Keratinocyte (primary cell): ENCODE measurements at regions not wholly inside any gene's neighbourhood (a gene's known extent, or its start where the extent isn't known, plus 50 kb on each side); places are given as distances from the start of the nearest gene placed in this dataset.

Experiments used
- DNase-seq: peaks from one replicate; pipeline ENCODE4 v3.0.0-alpha.2; 2011; ENCODE audit warnings: low read depth, missing footprints, low spot score
- FAIRE-seq: peaks from 2 replicates; lab custom pipeline; 2011; peaks lifted over from hg19 to GRCh38; lab: Jason Lieb, UNC
- H2AFZ ChIP-seq: 2 replicates; pipeline ENCODE4 v1.6.0; 2012; ENCODE audit warnings: low read length, control low read depth, inconsistent platforms; ENCODE audit not compliant: control insufficient read depth
- H3K27ac ChIP-seq: 2 replicates; pipeline ENCODE4 v1.5.1; 2011; ENCODE audit warnings: low read length; ENCODE audit not compliant: control insufficient read depth, insufficient read depth
- H3K27me3 ChIP-seq: 3 replicates; pipeline ENCODE4 v1.6.0; 2011; ENCODE audit warnings: low read length; ENCODE audit not compliant: control insufficient read depth, insufficient read depth; ENCODE audit errors: extremely low read depth
- H3K36me3 ChIP-seq, 2 experiments: 2 replicates in 1 of 2; 3 replicates in 1 of 2; pipeline ENCODE4 v1.5.1; 2011; ENCODE audit warnings: low read length in 2 of 2, mild to moderate bottlenecking in 1 of 2; ENCODE audit not compliant: control insufficient read depth in 2 of 2, insufficient read depth in 2 of 2; ENCODE audit errors: extremely low read depth in 1 of 2
- H3K4me1 ChIP-seq: 3 replicates; pipeline ENCODE4 v1.5.1; 2011; ENCODE audit warnings: low read length; ENCODE audit not compliant: control insufficient read depth, insufficient read depth; ENCODE audit errors: extremely low read depth
- H3K4me2 ChIP-seq: 3 replicates; pipeline ENCODE4 v1.6.0; 2011; ENCODE audit warnings: low read depth, low read length; ENCODE audit not compliant: control insufficient read depth, insufficient read depth; ENCODE audit errors: extremely low read depth
- H3K4me3 ChIP-seq, 3 experiments: fragments of 200-600 bp in 1 of 3; sonication (generic) in 1 of 3; 2 replicates in 2 of 3; 3 replicates in 1 of 3; pipeline ENCODE4 v1.5.1; 2011 to 2016; ENCODE audit warnings: low read length in 3 of 3, mild to moderate bottlenecking in 3 of 3, control low read depth in 2 of 3, inconsistent platforms in 1 of 3, low read depth in 1 of 3, mixed read lengths in 1 of 3, mixed run types in 1 of 3, moderate library complexity in 1 of 3; ENCODE audit not compliant: control insufficient read depth in 2 of 3, insufficient read depth in 2 of 3; ENCODE audit errors: extremely low read depth in 1 of 3
- H3K79me2 ChIP-seq: 2 replicates; pipeline ENCODE4 v1.6.0; 2012; ENCODE audit warnings: low read length; ENCODE audit not compliant: control insufficient read depth, insufficient read depth
- H3K9ac ChIP-seq: 3 replicates; pipeline ENCODE4 v1.6.0; 2011; ENCODE audit warnings: low read length; ENCODE audit not compliant: control insufficient read depth, insufficient read depth; ENCODE audit errors: extremely low read depth
- H3K9me1 ChIP-seq: 3 replicates; pipeline ENCODE4 v1.6.0; 2011; ENCODE audit warnings: low read length; ENCODE audit not compliant: control insufficient read depth, insufficient read depth; ENCODE audit errors: extremely low read depth
- H3K9me3 ChIP-seq: 2 replicates; pipeline ENCODE4 v1.5.1; 2012; ENCODE audit warnings: low read depth, low read length; ENCODE audit not compliant: control insufficient read depth
- H4K20me1 ChIP-seq: 3 replicates; pipeline ENCODE4 v1.6.0; 2011; ENCODE audit warnings: low read length; ENCODE audit not compliant: control insufficient read depth, insufficient read depth; ENCODE audit errors: extremely low read depth
- CTCF ChIP-seq, 3 experiments: IDR thresholded peaks in 1 of 3; conservative IDR thresholded peaks in 1 of 3; optimal IDR thresholded peaks in 1 of 3; 2 replicates in 2 of 3; 3 replicates in 1 of 3; pipeline versions ENCODE3 to v1.5.1; 2011; ENCODE audit warnings: low read length in 3 of 3, mild to moderate bottlenecking in 3 of 3, moderate library complexity in 2 of 3, control low read depth in 1 of 3, inconsistent platforms in 1 of 3; ENCODE audit not compliant: insufficient read depth in 2 of 3; ENCODE audit errors: extremely low read depth in 1 of 3
- EZH2 ChIP-seq: IDR thresholded peaks from one replicate; pipeline ENCODE4 v1.6.1; 2012; ENCODE audit warnings: inconsistent platforms, mild to moderate bottlenecking, low read length, moderate library complexity
- dilution Hi-C: fragments of 300-500 bp; cut with MboI; formaldehyde crosslinking; loops from one replicate; pipeline ENCODE4 v1.7.0; 2020; ENCODE audit warnings: low sequenced_read_pairs; ENCODE audit not compliant: extremely low pct_ligation_motif_present

GRCh38 chr7:40935435-40935834, 767.5 kb downstream of the INHBA start:
- no peaks in the 10 kb centered on the region for H3K4me1 ChIP-seq
- H2AFZ ChIP-seq: no peak overlapping the region
- no peak overlapping the region for H3K27ac ChIP-seq
- TF ChIP-seq CTCF (optimal IDR thresholded peaks at IDR 0.05 in 1 of 3, IDR thresholded peaks at IDR 0.05 in 1 of 3, conservative IDR thresholded peaks at IDR 0.05 in 1 of 3; ENCODE audit: extremely low read depth in 1 of 3, insufficient read depth in 2 of 3, low read length in 3 of 3) (no peak), EZH2 (no peak)
- H3K4me3 ChIP-seq: no peak overlapping the region
- H3K27me3 ChIP-seq: no peaks in the 10 kb centered on the region
- dilution Hi-C loops: no loop called here
- FAIRE-seq: no peak
- no peaks in the 10 kb centered on the region for H3K36me3 ChIP-seq
- no peaks in the 10 kb centered on the region for H3K9me1 ChIP-seq
- H4K20me1 ChIP-seq: no peaks in the 10 kb centered on the region
- H3K9me3 ChIP-seq: no peaks in the 10 kb centered on the region
- no peak overlapping the region for H3K4me2 ChIP-seq
- no peak overlapping the region for H3K9ac ChIP-seq
- no peak for DNase-seq
- H3K79me2 ChIP-seq: no peaks in the 10 kb centered on the region

GRCh38 chr7:40923626-40924025, 779.3 kb downstream of the INHBA start:
- no peaks in the 10 kb centered on the region for H3K79me2 ChIP-seq
- H4K20me1 ChIP-seq: no peaks in the 10 kb centered on the region
- no peaks in the 10 kb centered on the region for H3K9me1 ChIP-seq
- H3K9ac ChIP-seq: no peak overlapping the region
- dilution Hi-C loops: no loop called here
- H2AFZ ChIP-seq: no peak overlapping the region
- no peak for TF ChIP-seq CTCF (optimal IDR thresholded peaks at IDR 0.05 in 1 of 3, IDR thresholded peaks at IDR 0.05 in 1 of 3, conservative IDR thresholded peaks at IDR 0.05 in 1 of 3; ENCODE audit: extremely low read depth in 1 of 3, insufficient read depth in 2 of 3, low read length in 3 of 3)
- no peak for TF ChIP-seq EZH2
- DNase-seq (no peak), FAIRE-seq (peak; percentile 60)
- no peak overlapping the region for H3K27ac ChIP-seq
- H3K4me1 ChIP-seq: peaks cover 41% of the 10 kb centered on the region
- no peak overlapping the region for H3K4me3 ChIP-seq
- no peak overlapping the region for H3K4me2 ChIP-seq
- no peaks in the 10 kb centered on the region for H3K36me3 ChIP-seq
- H3K27me3 ChIP-seq: no peaks in the 10 kb centered on the region
- H3K9me3 ChIP-seq: no peaks in the 10 kb centered on the region
